ENCODE measurements at regions not wholly inside any gene's neighbourhood (a gene's known extent, or its start where the extent isn't known, plus 50 kb on each side); places are given as distances from the start of the nearest gene placed in this dataset.
A peak's percentile ranks its signal among the peaks of the same experiment; 100 is the strongest.

DNA sequence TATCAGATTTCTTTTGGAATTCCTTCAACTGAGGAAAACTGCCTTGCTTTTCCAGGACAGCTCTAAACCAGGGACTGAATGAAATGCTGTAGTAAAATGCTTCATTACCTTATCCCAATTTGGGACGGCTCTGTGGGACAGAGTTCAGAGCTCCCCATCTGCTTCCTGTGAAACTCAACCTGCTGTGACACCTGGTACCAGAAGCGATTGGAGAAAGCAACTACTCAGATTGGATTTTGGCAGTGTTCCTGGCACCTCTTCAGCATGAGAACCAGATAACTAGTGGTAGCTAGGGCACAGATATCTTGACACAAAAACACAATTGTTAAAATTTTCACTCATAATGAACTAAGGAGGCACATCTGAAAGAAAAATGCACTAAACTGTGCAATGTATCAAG lies 539.1 kb downstream of the SI start:
- no peak for DNase-seq

- no peak for DNase-seq
Observed at GRCh38 chr3:164537485-164537884, 540.8 kb downstream of the SI start.

DNA sequence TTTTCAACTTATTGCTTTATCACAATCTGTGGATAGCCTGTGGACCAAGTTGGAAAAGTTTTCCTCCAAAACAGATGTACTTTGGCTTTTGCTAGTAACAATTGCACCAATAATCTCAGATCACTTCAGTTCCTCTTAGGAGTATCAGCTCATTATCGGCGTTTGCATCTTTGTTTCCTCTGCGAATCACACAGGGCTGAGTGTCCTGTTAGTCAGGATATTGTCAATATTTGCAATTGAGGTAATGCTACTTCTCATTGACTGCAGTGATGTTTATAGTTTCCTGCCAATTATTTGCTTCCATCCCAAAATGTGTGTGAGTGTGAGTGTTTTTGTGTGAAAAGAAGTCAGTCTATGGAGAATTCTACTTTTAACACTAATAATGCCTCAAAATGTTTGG lies 545.0 kb downstream of the SI start:
- peak; percentile 9 for DNase-seq

DNA sequence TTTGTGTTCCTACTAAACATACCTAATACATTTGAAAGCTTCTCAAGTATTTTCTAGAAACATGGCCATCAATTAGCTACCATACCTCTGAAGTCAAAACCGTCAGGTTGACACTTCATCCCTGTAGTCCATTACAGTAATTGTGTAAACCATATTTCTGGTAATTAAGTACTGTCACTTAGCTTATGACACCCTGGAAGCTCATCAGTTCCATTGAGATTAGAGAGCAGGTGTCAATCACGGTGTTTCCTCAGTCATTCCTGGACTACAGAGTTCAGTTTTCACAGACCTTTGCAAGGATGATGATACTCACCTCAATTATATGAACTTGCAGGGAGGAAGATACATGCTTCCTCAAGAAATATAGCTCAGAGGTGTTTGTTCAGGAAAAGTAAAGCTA lies 552.0 kb downstream of the SI start:
- DNase-seq, result no peak

DNA sequence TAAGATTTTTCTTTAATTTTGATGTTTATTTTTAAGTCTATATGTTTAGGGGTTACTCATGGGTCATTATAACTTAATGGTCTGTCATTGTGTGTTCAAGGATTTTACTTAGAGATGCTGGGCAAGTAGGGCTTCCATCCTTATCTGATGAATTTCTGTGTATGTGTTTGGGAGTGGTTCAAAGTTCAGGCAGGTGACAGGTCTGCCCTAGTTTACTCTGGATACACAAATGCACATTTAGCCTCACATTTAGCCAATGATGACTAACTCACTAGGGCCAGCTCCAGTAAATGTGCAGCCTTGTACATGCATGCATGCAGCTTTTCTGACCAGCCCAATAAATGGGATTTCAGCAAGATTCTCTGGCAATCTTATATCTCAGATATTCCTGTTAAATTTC lies 554.1 kb downstream of the SI start:
- no peak for DNase-seq

DNA sequence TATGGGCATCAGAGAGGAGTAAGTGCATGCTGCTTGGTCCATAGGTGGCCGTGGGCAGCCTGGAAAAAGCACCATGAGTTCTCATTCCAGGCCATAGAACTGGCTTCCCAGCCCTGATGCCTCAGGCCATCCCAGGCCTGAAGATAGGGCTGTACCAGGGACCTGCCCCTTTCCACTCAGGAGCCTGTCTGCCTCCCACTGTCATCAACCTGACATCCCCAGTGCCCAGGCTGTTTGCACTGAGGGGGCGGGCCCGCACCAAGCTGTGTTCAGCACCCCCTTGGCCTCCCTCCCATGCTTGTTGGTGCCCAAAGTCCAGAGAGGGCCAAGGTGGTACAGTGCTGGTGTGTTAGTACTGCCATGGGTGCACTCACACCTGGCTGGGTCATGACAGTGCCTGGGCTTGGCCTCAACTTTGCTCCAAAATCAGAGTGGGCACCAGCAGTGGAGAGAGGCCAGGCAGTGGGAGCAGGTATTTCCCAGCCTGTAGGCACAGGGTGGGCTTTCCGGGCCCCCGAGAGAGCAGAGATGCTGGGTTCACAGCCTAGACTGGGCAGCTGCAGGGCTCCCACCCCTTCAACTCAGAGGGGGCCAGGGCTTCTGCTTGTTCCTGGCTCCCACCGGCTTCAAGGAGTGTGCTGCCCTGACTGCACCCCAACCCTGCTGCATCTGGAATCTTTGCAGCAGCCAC lies 556.1 kb downstream of the SI start:
- no peak for DNase-seq

DNA sequence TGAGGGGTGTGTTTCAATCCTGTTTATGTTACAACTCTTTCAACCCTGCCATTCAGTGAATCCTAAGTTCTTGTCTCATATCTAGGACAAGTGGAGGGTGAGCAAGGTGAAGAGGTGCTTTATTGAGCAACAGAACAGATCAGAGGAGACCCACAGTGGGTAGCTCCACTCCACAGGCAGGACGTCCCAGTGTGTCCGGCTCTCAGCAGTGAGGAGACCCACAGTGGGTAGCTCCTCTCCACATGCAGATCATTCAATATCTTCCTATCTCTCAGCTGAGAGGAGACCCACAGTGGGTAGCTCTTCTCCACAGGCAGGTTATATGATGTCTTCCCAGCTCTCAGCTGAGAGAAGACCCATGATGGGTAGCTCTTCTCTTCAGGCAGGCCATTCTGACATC lies 556.7 kb downstream of the SI start:
- DNase-seq, result no peak

GRCh38 chr3:164521139-164521538 lies 557.2 kb downstream of the SI start:
- DNase-seq, result no peak

DNA sequence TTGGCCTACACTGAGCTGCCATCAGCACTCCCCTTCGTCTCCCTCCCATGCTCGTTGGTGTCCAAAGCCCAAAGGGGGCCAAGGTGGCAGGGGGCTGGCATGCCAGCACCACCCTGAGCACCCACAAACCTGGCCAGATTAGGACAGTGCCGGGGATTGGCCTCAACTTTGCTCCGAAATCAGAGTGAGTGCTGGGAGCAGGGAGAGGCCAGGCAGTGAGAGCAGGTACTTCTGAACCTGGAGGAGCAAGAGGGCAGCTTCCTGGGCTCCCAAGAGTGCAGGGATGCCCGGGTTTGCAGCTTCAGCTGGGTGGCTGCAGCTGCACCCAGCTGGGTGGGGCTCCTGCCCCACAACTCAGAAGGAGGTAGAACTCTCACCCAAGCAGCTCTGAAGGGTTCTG lies 563.0 kb downstream of the SI start:
- no peak for DNase-seq

GRCh38 chr3:164514576-164514975 lies 563.7 kb downstream of the SI start:
- DNase-seq, result no peak

DNA sequence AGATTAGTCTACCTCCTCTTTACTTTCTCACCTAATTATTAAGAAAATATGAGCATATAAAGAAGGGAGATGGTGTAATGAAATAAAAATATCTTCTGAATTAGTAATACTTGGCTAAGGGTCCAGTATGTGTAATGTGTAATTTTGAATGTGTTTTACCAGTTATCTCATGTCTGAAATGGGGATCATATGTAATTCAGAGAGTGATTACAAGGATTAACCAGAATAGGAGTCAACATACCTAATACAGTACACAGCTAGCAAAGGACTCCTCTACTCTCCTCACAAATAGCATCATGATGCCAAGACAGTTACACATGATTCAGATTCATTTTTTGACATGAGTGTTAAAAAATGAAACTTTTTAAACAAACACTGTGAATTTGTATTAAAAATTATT lies 570.4 kb downstream of the SI start:
- DNase-seq, result no peak

DNA sequence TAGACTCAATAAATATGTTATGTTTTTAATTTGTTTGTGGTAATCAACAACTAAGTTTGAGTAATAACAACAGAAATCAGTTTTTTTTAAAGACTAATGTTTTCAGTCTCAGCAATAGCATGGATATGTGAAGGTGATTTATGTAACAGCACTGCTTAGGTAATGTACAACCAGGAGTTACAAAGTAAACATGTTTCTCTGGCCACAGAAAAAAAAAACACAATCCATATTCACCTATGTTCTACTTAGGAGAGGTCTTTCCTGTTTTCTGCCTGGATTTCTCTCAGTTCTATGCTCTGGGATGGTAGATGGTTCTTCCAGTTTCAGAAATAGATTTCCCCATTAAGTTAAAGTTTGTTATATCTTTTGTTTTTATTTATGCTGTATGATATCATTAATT lies 579.4 kb downstream of the SI start:
- DNase-seq, result no peak

DNA sequence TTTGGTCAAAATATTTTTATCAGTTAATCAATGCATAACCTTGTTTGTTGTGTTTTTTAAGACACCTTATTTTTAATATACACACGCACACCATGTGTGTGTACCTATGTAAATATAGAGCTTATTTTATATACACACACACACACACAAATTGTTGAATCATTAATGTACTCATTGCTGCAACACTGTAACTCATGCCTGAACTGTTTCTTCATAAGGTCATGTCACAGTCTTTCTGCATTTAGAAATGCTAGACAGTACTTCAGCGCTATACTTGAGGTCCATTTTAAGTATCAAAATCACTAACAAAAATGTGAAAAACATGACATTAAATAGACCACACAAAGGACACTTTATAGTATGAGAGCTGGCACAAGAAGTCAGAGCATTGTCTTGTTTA lies 589.4 kb downstream of the SI start:
- no peak for DNase-seq

DNA sequence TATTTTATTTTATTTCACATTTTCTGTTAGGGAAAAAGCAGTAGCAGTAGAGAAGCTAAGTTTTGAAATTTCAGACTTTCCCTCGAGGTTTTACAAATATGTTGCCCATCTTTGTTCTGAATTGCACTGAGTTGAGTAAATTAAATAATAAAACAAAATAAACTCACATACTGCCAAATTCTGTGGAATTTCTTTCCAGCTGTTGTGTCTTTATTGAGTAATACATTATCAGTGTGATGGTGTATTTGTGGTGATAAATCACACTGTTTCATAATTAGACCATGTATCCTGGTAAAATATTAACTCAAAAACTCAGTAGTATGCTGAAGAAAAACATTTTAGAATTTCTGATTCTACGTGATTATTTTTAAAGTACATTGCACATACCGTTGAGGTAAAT lies 592.1 kb downstream of the SI start:
- no peak for DNase-seq

GRCh38 chr3:164479978-164480377 lies 598.3 kb downstream of the SI start:
- DNase-seq, result no peak

- no peak for DNase-seq
Observed at GRCh38 chr3:164479406-164479805, 598.9 kb downstream of the SI start.

DNA sequence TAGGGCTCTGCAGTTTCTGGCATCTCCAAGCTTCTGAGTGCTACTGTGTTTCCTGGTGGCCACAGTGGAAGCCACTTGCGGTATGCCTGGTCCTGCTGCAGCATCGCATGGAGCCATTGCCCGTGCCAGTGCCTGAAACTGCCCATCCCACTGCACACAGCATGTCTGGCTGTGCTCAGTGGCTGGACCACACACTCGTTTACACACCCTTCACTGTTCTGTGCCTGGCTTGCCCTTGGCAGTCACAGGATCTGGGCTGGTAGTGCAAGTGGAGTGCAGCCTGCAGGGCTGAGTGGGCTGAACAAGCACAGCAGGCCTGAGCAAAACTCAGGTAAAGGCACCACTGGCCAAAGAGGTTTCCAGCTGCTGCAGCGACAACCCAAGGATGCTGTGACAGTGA lies 600.0 kb downstream of the SI start:
- no peak for DNase-seq

DNA sequence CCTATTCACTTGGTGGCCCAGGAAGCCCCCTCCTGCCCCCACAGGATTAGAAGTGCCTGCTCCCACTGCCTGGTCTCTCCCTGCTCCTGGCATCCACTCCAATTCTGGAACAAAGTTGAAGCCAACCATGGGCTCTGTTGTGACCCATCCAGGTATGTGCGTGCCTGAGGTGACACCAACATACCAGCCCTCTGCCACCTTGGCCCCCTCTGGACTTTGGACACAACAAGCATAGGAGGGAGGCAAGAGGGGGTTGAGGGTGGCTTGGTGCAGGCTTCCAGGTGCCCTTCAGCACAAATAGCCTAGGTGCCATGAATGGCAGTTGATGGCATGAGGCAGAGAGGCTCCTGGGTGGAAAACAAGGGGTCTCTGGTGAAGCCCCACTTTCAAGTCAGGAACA lies 600.9 kb downstream of the SI start:
- DNase-seq, result no peak

DNA sequence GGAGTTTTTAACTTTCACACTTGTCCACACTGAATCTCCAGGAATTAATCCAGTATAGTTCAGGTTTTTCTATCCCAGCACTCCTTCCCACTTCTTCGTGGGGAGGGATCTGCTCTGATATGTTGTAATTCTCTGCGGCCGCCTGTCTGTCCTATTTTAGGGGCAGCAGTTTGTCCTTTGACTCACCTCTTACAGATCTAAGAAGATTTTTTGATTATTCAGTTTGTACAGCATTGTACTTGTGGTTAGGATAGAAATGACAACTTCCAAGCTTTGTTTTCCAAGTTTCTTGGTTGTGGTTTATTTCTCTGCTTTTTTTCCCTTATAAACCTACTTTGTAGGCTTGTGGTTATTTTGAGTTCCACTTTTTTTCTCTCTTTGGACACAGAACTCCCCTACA lies 601.7 kb downstream of the SI start:
- no peak for DNase-seq

DNA sequence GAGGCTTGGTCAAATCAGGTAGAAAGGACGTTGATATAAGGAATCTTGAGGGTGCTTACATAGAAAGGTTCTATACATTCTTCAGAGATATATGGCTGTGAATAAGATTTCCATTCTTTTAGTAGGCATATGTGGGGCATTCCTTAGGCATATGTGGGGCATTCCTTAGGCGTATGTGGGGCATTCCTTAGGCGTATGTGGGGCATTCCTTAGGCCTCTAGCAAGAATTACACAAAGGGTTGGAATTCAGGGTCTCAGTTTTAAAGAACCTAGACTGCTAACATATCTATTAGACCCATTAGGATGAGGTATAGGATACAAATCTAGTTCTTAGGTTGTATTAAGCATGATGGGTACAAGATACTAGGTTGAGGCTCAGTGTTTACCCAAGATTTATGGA lies 607.8 kb downstream of the SI start:
- DNase-seq, result no peak

DNA sequence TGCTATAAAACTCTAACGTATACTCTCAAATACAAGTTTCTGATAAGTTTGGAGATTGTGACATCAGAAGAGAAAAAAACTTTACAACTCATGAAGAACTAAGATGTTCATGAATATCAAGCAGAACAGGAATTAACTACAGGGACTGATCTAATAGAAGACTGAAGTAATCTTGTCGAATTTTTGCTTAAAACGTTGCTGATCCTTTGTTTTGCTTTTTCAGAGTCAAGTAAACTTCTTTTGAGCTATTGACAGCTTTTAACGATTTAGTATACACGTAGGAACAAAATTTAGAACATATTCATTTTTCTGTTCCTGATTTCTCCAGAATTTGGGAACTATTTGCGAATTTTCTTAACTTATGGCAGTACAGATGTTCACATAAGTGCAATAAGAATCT lies 610.2 kb downstream of the SI start:
- no peak for DNase-seq

GRCh38 chr3:164467007-164467406 lies 611.3 kb downstream of the SI start:
- no peak for DNase-seq

GRCh38 chr3:164465172-164465571 lies 613.1 kb downstream of the SI start:
- DNase-seq, result no peak

GRCh38 chr3:164460851-164461250 lies 617.4 kb downstream of the SI start:
- no peak for DNase-seq

- no peak for DNase-seq
Observed at GRCh38 chr3:164459521-164460151, 618.7 kb downstream of the SI start.
